ENCODE measurements at regions not wholly inside any gene's neighbourhood (a gene's known extent, or its start where the extent isn't known, plus 50 kb on each side); places are given as distances from the start of the nearest gene placed in this dataset.

- ATAC-seq (no peak), DNase-seq (no peak)
- Mint-ChIP-seq H3K27ac (no peak overlapping the region), H3K36me3 (no peaks in the 10 kb centered on the region), H3K27me3 (peaks cover 0 to 20% (median 9%) of the 10 kb centered on the region in 5 donors), H3K4me3 (no peak overlapping the region), H3K4me1 (no peaks in the 10 kb centered on the region), H3K9me3 (no peaks in the 10 kb centered on the region)
- POLR2A ChIA-PET = no interaction called here
Measured at GRCh38 chr9:120338340-120338739, 241.6 kb downstream of the CDK5RAP2 start.

GRCh38 chr9:120337131-120337530 lies 242.8 kb downstream of the CDK5RAP2 start:
- no peaks in the 10 kb centered on the region for H3K9me3 Mint-ChIP-seq
- no peaks in the 10 kb centered on the region for H3K4me1 Mint-ChIP-seq
- H3K27me3 Mint-ChIP-seq = peaks cover 0 to 22% (median 9%) of the 10 kb centered on the region in 5 donors
- no peak overlapping the region for H3K27ac Mint-ChIP-seq
- DNase-seq (no peak), ATAC-seq (no peak)
- no peak overlapping the region for H3K4me3 Mint-ChIP-seq
- no peaks in the 10 kb centered on the region for H3K36me3 Mint-ChIP-seq
- POLR2A ChIA-PET = no interaction called here

DNA sequence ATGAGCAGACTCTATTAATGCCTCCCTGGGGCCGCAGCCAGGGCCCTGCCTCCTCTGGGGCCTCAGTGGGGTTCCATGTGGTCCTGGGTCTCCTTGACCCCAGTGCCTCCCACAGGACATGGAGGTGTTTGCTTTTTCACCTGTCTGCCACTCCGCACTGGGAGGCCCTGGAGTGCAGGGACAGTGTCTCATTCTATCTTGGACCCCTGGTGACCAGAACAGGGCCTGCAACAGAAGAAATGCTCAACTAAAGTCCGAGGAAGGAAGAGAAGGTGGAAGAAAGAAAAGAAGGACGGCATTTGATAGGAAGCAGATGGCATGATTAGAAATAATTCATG lies 243.2 kb downstream of the CDK5RAP2 start:
- Mint-ChIP-seq H3K4me3 (no peak overlapping the region), H3K4me1 (no peaks in the 10 kb centered on the region), H3K36me3 (no peaks in the 10 kb centered on the region), H3K9me3 (no peaks in the 10 kb centered on the region), H3K27me3 (peaks cover 0 to 26% (median 9%) of the 10 kb centered on the region in 5 donors), H3K27ac (no peak overlapping the region)
- ATAC-seq (no peak), DNase-seq (no peak)
- POLR2A ChIA-PET = no interaction called here

DNA sequence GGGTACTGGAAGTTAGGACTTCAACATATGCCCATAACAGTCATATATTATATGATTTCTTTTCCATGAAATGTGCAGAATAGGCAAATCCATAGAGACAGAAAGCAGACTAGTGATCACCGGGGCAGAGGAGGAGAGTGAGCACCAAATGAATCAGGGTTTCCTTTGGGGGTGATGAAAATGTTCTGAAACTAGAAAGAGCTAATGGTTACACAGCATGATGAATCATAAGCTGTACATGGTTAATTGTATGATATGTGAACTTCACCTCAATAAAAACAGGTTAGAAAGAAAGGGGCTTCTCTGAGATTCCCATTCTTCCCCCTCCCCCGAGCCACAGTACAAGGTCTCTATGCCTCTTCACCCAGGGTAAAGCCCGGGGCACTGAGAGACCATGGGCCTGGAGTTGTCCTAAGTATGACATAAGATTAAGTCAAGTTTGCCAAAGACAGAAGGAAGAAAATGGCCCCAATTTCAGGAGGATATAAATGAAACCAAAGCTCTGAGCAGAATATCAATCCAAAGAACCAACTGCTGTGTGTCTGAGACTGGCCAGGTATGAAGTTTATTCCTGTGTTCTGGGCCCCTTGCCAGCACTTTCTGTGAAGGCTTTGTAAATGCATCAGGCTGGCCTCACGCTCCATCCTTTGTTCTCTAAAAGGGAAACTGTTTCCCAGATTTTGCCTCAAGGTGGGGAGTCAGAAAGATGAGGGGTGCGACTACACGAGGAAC lies 243.8 kb downstream of the CDK5RAP2 start:
- no peaks in the 10 kb centered on the region for H3K36me3 Mint-ChIP-seq
- ATAC-seq (no peak), DNase-seq (no peak)
- no peak overlapping the region for H3K27ac Mint-ChIP-seq
- H3K4me3 Mint-ChIP-seq = no peak overlapping the region
- H3K27me3 Mint-ChIP-seq = peaks cover 0 to 26% (median 9%) of the 10 kb centered on the region in 5 donors
- no peaks in the 10 kb centered on the region for H3K4me1 Mint-ChIP-seq
- no peaks in the 10 kb centered on the region for H3K9me3 Mint-ChIP-seq
- POLR2A ChIA-PET = no interaction called here

DNA sequence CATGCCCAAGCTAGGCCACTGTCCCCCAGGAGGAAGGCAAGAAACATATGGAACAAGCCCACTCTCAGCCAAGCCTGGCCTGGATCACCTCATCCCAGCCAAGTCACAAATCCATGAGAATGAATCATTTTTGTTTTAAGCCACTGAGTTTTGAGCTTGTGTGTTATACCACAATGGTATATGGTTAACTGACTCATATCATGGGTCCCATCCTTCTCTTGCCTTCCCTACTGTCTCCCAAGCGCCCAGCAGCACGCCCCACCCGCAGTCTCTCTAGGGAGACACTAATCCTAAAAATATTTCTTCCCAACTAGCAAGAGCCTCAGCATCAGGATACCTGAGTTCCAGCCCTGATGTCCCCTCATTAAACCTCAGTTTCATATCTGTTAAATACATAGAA lies 248.1 kb downstream of the CDK5RAP2 start:
- H3K9me3 Mint-ChIP-seq = peaks cover 0 to 1% (median 0%) of the 10 kb centered on the region in 9 donors
- no peak overlapping the region for H3K27ac Mint-ChIP-seq
- peaks cover 2 to 19% (median 8%) of the 10 kb centered on the region in 5 donors for H3K27me3 Mint-ChIP-seq
- peaks cover 0 to under 1% (median 0%) of the 10 kb centered on the region in 4 donors for H3K4me1 Mint-ChIP-seq
- H3K4me3 Mint-ChIP-seq = no peak overlapping the region
- POLR2A ChIA-PET = no interaction called here
- H3K36me3 Mint-ChIP-seq = no peaks in the 10 kb centered on the region
- ATAC-seq (no peak), DNase-seq (no peak)

GRCh38 chr9:120330031-120330430 lies 249.9 kb downstream of the CDK5RAP2 start:
- H3K4me1 Mint-ChIP-seq = peaks cover 0 to 4% (median 0%) of the 10 kb centered on the region in 4 donors
- H3K27me3 Mint-ChIP-seq = peaks cover 10 to 27% (median 15%) of the 10 kb centered on the region in 5 donors
- POLR2A ChIA-PET = no interaction called here
- ATAC-seq (no peak), DNase-seq (no peak)
- no peaks in the 10 kb centered on the region for H3K36me3 Mint-ChIP-seq
- peaks cover 0 to 9% (median 0%) of the 10 kb centered on the region in 9 donors for H3K9me3 Mint-ChIP-seq
- H3K4me3 Mint-ChIP-seq = no peak overlapping the region
- no peak overlapping the region for H3K27ac Mint-ChIP-seq

DNA sequence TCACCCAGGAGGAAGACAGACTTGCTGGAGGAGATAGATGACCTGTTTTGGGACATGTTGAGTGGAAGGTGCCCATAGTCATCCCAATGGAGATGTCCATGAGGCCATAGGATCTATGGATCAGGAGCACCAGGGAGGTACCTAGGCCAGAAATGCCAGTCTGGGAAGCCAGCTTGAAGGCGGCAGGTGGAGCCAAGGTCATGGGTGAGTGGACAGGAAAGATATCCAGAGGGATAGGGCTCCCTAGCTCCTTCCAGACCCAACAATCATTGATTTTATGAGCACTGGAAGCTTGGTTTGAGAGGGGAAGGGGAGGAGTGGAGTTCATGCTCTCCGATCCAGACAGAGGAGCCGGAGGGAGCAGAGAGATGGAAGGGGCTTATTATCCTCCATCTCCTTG lies 252.6 kb downstream of the CDK5RAP2 start:
- no peak overlapping the region for H3K27ac Mint-ChIP-seq
- no peak for DNase-seq
- POLR2A ChIA-PET = no interaction called here
- peaks cover 12 to 28% (median 13%) of the 10 kb centered on the region in 5 donors for H3K27me3 Mint-ChIP-seq
- peaks cover 0 to 4% (median 0%) of the 10 kb centered on the region in 4 donors for H3K4me1 Mint-ChIP-seq
- no peak for ATAC-seq
- no peak overlapping the region for H3K4me3 Mint-ChIP-seq
- no peaks in the 10 kb centered on the region for H3K36me3 Mint-ChIP-seq
- H3K9me3 Mint-ChIP-seq = peaks cover 0 to 9% (median 0%) of the 10 kb centered on the region in 9 donors

GRCh38 chr9:120326049-120326693 lies 253.8 kb downstream of the CDK5RAP2 start:
- H3K27me3 Mint-ChIP-seq = peaks cover 9 to 24% (median 17%) of the 10 kb centered on the region in 5 donors
- H3K4me1 Mint-ChIP-seq = peaks cover 0 to 4% (median 0%) of the 10 kb centered on the region in 4 donors
- ATAC-seq = no peak
- no peak for DNase-seq
- no peaks in the 10 kb centered on the region for H3K36me3 Mint-ChIP-seq
- H3K4me3 Mint-ChIP-seq = no peak overlapping the region
- POLR2A ChIA-PET = no interaction called here
- H3K27ac Mint-ChIP-seq = peak overlapping the region in 1 of 10 donors; percentile 26
- H3K9me3 Mint-ChIP-seq = peaks cover 0 to 9% (median 0%) of the 10 kb centered on the region in 9 donors

DNA sequence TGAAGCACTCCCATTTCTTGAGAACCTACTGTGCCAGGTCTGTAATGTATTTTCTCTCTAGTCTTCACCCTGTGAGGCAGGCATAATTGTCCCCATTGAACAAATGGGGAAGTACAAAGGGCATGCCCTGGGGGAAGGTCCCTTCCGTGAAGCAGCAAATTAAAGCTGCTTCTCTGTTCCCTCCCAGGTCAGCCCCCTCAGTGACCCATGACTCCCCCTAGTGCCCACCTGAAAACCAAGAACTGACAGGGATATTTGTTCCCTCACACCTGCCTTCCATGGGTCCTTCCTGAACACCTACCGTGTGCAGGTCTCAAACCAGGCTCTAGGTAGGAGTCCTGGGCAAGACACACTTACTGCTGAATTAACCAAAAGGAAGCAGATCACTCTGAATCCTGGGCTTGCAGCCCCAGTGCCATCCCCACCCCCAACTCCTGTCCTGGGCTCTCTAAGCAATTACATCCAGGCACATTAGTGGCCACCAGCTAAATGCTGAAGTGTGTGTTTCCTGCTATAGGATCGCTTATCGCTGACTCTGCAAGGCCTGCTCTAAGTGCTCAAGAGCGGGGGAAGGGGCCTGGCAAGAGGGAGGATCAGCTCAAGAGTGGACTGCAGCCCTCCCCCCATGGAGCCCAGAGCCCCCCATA lies 254.8 kb downstream of the CDK5RAP2 start:
- Mint-ChIP-seq H3K4me1 (peaks cover 0 to 4% (median 0%) of the 10 kb centered on the region in 4 donors), H3K36me3 (no peaks in the 10 kb centered on the region), H3K4me3 (no peak overlapping the region), H3K27me3 (peaks cover 9 to 24% (median 17%) of the 10 kb centered on the region in 5 donors), H3K9me3 (peaks cover 0 to 9% (median 0%) of the 10 kb centered on the region in 9 donors), H3K27ac (no peak overlapping the region)
- ATAC-seq = no peak
- DNase-seq = no peak
- POLR2A ChIA-PET = no interaction called here

DNA sequence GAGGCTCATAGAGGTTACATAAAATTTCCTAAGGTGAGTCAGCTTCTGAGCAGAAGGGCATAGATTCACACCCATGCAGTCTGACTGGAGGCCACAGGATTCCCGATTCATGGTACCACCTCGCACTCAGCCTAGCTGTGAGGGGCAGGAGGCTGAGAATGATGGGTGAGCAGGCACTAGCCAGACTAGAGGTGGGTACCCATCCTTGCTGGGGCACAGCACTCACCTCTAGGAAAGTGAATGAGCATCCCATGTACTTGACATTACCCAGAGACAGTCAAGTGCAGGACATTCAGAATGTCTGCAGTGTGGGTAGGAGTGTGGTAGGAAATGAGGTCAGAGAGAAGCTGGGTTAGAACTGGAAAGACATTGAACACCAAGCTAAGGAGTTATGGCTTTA lies 255.5 kb downstream of the CDK5RAP2 start:
- ATAC-seq (no peak), DNase-seq (no peak)
- H3K27ac Mint-ChIP-seq = no peak overlapping the region
- H3K9me3 Mint-ChIP-seq = peaks cover 0 to 9% (median 0%) of the 10 kb centered on the region in 9 donors
- POLR2A ChIA-PET = no interaction called here
- peaks cover 0 to 4% (median 0%) of the 10 kb centered on the region in 4 donors for H3K4me1 Mint-ChIP-seq
- no peaks in the 10 kb centered on the region for H3K36me3 Mint-ChIP-seq
- H3K27me3 Mint-ChIP-seq = peaks cover 9 to 24% (median 17%) of the 10 kb centered on the region in 5 donors
- H3K4me3 Mint-ChIP-seq = no peak overlapping the region

GRCh38 chr9:120323125-120323524 lies 256.8 kb downstream of the CDK5RAP2 start:
- Mint-ChIP-seq H3K9me3 (peaks cover 0 to 9% (median 0%) of the 10 kb centered on the region in 9 donors), H3K36me3 (no peaks in the 10 kb centered on the region), H3K27me3 (peaks cover 14 to 31% (median 17%) of the 10 kb centered on the region in 5 donors), H3K4me1 (peaks cover 0 to 4% (median 0%) of the 10 kb centered on the region in 4 donors), H3K4me3 (no peak overlapping the region), H3K27ac (no peak overlapping the region)
- DNase-seq = no peak
- no peak for ATAC-seq
- POLR2A ChIA-PET = no interaction called here

DNA sequence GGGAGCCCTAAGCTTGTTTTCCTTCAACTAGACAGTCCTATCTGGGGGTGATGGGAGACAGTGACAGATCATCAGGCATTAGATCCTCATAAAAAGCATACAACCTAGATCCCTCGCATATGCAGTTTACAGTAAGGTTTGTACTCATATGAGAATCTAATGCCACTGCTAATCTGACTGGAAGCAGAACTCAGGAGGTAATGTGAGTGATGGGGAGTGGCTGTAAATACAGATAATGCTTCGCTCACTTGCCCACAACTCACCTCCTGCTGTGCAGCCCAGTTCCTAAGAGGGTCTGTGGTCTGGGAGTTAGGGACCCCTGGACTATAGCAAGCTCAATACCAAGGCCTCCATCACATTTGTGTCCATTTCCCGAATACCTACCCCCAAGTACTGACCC lies 260.5 kb downstream of the CDK5RAP2 start:
- DNase-seq (no peak), ATAC-seq (no peak)
- Mint-ChIP-seq H3K4me1 (no peaks in the 10 kb centered on the region), H3K9me3 (peaks cover 0 to 9% (median 5%) of the 10 kb centered on the region in 9 donors), H3K27me3 (peaks cover 3 to 22% (median 14%) of the 10 kb centered on the region in 5 donors), H3K27ac (no peak overlapping the region), H3K4me3 (no peak overlapping the region), H3K36me3 (peaks cover 0 to 5% (median 2%) of the 10 kb centered on the region in 3 donors)
- POLR2A ChIA-PET = no interaction called here

GRCh38 chr9:120315154-120315553 lies 264.8 kb downstream of the CDK5RAP2 start:
- H3K27me3 Mint-ChIP-seq = peaks cover 7 to 21% (median 11%) of the 10 kb centered on the region in 5 donors
- H3K9me3 Mint-ChIP-seq = peaks cover 0 to 30% (median 8%) of the 10 kb centered on the region in 9 donors
- no peak for DNase-seq
- POLR2A ChIA-PET = no interaction called here
- no peak overlapping the region for H3K4me3 Mint-ChIP-seq
- H3K27ac Mint-ChIP-seq = no peak overlapping the region
- ATAC-seq = no peak
- no peaks in the 10 kb centered on the region for H3K4me1 Mint-ChIP-seq
- peaks cover 0 to 5% (median 2%) of the 10 kb centered on the region in 3 donors for H3K36me3 Mint-ChIP-seq

Data from naive thymus-derived CD8-positive, alpha-beta T cell (primary cell).